ENCODE measurements at regions not wholly inside any gene's neighbourhood (a gene's known extent, or its start where the extent isn't known, plus 50 kb on each side); places are given as distances from the start of the nearest gene placed in this dataset.

DNA sequence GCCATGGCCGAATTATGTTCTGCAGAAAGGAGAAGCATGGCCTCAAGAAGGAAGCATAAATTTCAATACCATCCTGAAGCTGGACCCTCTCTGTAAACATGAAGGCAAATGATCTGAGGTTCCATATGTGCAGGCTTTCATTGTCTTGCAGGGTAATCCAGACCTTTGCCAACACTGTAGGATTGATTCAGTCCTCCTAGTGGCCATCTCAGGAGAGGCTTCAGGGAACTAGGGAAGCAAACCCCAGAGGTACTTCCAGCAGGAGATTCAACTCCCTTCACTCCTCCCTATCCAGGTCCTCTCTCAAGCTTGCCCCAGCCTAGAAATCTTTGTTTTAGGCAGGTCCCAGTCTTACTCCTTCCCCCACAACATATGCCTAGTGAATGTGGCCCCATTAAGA is 99.3 kb upstream of the HCN1 start:
- TF ChIP-seq, protein P1, sequence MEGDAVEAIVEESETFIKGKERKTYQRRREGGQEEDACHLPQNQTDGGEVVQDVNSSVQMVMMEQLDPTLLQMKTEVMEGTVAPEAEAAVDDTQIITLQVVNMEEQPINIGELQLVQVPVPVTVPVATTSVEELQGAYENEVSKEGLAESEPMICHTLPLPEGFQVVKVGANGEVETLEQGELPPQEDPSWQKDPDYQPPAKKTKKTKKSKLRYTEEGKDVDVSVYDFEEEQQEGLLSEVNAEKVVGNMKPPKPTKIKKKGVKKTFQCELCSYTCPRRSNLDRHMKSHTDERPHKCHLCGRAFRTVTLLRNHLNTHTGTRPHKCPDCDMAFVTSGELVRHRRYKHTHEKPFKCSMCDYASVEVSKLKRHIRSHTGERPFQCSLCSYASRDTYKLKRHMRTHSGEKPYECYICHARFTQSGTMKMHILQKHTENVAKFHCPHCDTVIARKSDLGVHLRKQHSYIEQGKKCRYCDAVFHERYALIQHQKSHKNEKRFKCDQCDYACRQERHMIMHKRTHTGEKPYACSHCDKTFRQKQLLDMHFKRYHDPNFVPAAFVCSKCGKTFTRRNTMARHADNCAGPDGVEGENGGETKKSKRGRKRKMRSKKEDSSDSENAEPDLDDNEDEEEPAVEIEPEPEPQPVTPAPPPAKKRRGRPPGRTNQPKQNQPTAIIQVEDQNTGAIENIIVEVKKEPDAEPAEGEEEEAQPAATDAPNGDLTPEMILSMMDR (IDR thresholded peaks at IDR 0.05) = no peak
- no peak for TF ChIP-seq POLR2A (IDR thresholded peaks at IDR 0.05)
